Posterior cingulate gyrus (tissue), 11 donors: ENCODE measurements at regions not wholly inside any gene's neighbourhood (a gene's known extent, or its start where the extent isn't known, plus 50 kb on each side); places are given as distances from the start of the nearest gene placed in this dataset.
"Not testable (repeated sequence)": the region's sequence is repeated elsewhere in the genome, so short reads cannot be mapped to it uniquely, and the experiment has no call there.

ENCODE experiments used
- DNase-seq, 10 donors: peaks; one replicate each; pipeline versions ENCODE4 v3.0.0 to v3.0.0-alpha.2; 2020 to 2021; ENCODE audit warnings: mixed read lengths in 3 of 10
- intact Hi-C: fragments of 100-400 bp; cut with DNase I; formaldehyde crosslinking; loops from one replicate; pipeline ENCODE4 v1.15.1; 2023

DNA sequence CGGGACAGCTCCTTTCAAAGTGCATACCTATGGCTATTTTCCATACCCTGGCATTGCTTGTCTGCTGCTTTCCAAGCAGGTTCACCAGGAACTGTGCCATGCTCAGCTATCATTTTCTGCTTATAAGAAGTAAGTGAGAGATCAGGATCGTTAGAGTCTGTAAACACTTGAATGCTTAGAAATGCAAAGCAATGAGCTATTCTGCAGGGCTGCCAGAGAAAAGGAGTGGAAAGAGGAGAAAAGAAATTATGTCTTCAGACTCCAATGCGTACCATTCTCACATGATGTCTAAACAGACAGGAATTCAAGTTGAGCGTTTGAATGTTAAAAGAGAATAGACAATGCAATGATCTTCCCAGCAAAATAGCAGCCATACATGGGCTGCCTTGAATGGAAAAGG, 245.5 kb upstream of the SLC7A11 start:
- DNase-seq = no peak
- intact Hi-C loops = no loop called here

DNA sequence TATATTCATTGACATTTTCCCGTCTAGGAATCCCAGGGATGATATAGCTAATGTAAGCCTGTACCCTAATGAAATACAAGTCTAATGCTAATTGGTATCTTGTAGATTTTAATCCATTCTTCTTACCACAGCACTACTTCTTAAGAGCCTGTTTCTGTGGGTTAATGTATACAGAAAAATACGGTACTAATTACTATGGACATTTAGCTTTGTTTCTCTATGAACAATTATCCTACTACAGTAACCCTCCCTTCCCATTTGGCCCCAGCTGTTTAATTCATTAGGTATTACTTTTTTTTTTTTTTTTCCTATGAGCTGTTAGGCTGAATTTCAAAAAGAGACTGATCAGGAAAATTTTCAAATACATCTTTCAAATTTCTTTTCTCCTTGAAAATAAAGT, 245.1 kb upstream of the SLC7A11 start:
- DNase-seq = no peak
- intact Hi-C loops = no loop called here

DNA sequence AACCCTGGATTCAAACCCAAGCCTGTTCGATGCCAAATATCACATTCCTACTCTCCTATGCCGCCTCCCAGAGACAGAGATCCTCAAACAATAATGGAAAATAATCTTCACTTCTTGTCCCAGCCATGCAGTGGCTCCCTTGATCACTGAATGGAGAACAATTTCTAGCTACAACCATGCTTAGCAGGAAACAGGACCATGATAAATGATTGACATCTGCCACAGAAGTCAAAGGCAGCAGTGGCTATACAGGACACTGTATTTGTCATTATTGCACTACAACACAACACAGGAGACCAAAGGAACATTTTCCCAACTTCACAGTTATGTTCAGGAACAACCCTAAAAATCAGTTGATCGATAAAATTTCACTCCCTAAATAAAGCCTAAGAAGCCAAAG, 243.3 kb upstream of the SLC7A11 start:
- intact Hi-C loops = no loop called here
- no peak for DNase-seq

DNA sequence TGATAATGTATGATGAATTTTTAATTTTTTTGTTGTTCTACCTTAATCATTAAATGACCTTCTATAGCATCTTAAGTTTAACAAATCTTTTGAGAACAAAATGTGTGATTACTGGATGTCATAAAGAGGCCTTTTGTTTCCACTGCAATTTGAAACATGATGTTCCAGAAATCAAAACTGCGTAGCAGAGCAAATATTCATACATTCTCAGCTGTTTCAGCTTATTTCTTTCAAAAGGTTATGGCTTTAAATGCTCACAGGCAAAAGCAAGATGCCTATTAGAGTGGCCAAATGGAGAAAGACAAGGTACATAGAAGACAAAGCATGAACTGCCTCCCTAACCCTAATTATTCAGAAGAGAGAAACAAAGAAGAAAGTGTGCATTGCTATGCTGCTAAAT, 233.0 kb upstream of the SLC7A11 start:
- no peak for DNase-seq
- intact Hi-C loops = no loop called here

DNA sequence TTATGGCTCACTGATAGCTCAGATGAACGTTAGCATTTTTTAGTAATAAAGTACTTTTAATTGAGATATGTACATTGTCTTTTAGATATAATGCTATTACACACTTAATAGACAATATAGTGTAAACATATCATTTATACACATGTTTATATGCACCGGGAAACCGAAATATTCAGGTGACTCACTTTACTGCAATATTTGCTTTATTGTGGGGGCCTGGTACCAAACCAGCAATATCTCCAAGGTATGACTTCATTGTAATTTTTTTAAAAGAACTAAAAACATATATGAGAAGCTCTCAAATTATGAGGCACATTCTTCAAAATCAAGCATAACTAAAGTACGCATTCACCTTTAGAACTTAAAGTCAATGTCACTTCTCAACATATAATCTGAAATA, 231.2 kb upstream of the SLC7A11 start:
- no peak for DNase-seq
- intact Hi-C loops = no loop called here

DNA sequence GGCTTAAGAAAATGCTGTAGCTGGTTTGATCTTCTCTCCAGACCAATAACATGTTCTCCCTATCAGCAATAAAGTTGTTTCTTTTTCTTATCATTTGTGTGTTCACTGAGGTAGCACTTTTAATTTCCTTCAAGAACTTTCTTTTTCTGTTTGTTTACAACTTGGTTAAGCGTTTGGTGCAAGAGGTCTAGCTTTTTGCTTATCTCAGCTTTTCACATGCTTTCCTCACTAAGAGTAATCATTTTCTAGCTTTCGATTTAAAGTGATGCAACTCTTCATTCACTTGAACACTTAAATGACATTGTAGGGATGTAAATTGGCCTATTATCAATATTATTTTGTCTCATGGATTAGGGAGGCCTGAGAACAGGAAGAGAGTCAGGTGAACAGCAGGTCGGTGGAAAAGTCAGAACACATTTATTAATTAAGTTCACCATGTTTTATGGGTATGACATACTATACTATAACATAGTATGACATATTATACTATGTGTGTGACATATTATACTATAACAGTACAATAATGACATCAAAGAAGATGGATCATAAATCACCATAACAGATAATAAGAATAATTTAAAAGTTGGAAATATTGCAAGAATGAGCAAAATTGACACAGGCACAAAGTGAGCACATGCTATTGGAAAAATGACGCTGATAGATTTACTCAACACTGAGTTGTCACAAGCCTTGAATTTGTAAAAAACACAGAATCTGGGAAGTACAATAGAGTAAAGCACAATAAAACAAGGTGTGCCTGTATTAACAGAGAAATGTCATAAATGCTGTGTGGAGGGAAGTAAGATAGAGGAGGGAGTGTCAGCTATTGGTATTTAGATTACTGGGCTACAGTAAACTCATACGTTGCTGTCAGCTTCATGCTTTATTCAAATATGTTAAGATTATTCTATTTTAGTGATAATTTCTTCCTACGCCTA, 218.6 kb upstream of the SLC7A11 start:
- intact Hi-C loops = no loop called here
- DNase-seq = no peak

DNA sequence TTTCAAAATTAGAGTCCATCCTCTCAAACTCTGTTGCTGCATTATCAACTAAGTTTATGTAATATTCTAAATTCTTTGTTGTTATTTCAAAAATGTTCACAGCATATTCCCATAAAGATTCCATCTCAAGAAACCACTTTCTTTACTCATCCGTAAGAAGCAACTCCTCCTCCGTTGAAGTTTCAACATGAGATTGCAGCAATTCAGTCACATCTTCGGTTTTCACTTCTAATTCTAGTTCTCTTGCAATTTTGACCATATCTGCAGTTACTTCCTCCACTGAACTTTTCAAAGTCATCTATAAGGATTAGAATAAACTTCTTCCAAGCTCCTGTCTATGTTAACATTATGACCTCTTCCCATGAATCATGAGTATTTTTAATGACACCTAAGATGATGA, 216.6 kb upstream of the SLC7A11 start:
- DNase-seq = no peak
- intact Hi-C loops = no loop called here

DNA sequence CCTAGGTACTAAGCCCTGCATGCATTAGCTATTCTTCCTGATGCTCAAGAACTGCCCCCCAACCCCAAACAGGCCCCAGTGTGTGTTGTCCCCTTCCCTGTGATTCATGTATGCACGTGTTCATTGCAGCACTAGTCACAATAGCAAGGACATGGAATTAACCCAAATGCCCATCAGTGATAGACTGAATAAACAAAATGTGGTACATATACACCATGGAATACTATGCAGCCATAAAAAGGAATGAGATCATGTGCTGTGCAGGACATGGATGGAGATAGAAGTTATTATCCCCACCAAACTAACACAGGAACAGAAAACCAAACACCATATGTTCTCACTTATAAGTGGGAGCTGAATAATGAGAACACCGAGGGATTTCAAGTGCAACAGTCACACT, 214.2 kb upstream of the SLC7A11 start:
- intact Hi-C loops, DNase-seq: not testable (repeated sequence)

DNA sequence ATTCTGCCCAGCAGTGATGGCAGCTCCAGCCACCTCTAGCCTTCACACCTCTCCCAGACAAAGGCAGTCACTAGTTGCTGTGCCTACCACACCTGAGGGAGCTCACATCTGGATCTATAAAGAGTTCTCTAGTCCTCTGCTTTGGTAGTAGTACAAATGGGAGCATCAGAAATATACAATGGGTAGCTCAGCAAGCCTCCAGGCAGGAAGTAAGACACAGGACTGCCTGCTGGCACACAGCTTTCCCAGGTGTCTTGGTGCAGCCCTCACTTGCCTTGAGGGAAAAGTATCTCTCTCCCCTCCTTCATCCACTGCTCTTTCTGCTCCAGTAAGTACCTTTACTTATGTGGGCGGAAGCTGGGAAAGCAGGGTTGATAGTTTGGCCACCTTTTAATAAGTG, 212.9 kb upstream of the SLC7A11 start:
- no peak for DNase-seq
- intact Hi-C loops = no loop called here

DNA sequence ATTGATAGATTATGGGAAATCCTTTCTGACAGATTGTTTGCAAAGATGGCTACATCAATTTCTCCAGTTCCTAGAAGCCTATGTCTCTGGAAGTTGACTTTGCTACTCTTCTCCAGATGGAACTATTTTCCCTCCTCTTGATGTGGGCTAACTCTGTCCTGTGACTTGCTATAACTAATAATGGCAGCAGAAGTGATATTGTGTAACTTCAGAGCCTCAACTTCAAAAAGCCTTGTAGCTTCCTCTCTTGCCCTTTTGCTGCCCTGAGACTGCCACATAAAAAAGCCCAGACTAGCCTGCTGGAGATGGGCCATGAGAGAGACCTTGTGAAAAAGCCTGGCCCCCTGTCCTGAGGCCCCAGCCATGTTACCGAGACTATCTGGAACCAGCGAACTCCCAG, 210.7 kb upstream of the SLC7A11 start:
- intact Hi-C loops = no loop called here

DNA sequence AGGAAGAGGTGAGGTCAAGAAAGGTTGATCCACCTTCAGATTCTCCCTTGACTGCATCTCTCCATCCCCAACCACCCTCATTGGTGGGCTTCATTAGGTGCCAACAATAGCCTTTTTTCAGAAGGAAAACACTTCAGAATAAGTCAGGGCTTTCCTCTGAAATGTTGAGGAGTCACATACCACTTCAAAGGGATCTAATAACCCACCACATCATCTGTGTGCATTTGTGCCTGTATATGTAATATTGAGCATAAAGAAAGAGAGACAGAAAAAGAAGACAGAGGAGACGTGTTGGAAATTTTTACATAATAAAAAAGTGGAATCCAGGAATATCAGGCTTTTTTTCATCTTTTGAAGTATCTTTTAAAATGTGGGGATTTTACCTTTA, 209.1 kb upstream of the SLC7A11 start:
- DNase-seq = no peak
- intact Hi-C loops = no loop called here

More for the DNA sequence above, 210.7 kb upstream of the SLC7A11 start:
- no peak for DNase-seq

DNA sequence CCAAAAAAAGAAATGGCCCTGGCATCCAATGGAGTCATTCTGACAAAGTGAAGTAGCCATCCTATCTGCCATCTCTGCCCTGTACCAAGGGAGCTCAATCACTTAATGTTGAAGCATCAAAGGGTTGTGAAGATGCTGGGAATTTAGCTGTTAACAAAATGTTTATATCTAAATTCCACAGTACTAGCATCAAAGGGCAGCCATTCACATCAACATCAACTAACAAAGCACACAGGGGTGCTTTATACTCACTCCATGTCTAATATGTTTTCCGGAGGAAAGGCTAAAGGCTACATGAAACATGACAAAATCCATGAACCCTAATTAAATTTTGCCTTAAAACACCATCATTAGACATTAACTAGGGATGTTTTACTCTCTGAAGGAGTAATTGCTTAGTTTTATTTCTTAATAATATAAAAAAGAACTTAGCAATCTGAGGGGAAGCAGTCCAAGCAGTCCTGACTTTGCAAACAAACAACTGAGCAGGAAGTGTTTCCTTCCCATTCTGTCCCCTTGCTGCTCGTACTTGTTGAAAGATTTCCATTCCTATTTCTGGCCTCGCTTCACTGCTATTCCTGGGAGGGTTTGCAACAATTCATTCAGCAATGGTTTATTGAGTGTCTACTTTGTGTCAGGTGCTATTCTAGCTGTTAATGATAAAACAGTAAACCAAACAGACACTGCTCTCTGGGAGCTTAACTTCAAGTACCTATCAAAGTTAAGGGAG, 208.6 kb upstream of the SLC7A11 start:
- intact Hi-C loops = no loop called here
- DNase-seq = no peak

DNA sequence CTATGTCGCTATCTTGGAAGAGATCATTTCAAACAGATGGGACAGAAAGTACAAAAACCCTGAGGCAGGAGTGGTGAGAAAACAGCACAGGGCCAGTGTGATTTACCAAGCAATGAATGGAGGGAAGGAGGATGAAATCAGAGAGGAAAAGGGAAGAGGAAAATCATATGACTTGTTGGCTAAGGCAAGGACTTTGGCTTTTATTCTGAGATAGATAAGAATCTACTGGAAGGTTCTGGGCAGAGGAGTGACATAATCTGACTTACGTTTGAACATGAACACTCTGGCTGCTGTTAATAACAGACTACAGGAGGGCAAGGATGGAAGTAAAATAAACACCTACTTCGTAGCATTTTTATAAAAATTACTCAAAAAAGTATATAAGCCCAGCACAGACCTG, 207.8 kb upstream of the SLC7A11 start:
- intact Hi-C loops = no loop called here

DNA sequence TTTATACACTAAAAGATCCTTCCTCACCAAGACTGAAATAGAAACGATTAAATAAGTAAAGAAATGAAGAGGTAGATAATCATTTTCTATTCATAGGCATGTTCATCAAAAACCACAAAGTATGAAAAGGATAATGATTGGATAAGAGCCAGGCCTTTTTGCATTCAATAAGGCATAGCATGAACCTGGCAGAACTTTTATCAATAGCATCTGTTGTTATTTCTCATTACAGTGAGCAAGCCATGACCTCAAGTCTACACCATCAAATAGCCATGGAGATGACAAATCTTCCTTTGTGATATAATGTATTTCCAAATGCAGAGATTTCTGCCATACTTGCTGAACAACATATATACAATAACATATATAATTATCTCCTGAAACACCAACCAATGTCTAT, 206.0 kb upstream of the SLC7A11 start:
- DNase-seq = no peak
- intact Hi-C loops = no loop called here

More for the DNA sequence above, 207.8 kb upstream of the SLC7A11 start:
- no peak for DNase-seq

DNA sequence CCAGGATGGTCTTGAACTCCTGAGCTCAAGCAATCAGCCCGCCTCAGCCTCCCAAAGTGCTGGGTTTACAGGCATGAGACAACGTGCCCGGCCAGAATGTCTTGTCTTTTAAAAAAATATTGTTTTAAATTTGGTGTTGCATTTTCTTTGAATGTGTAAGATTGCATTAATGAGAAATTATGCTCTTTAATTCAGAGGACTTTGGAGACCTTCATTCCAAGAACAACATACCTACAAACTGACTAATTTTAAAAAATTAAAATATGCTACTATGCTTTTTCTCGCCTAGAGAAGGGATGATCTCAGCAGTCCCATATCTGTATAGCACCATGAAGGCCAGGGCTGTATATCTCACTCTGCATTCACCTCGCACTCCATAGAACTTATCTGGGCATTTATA, 204.3 kb upstream of the SLC7A11 start:
- no peak for DNase-seq
- intact Hi-C loops = no loop called here

DNA sequence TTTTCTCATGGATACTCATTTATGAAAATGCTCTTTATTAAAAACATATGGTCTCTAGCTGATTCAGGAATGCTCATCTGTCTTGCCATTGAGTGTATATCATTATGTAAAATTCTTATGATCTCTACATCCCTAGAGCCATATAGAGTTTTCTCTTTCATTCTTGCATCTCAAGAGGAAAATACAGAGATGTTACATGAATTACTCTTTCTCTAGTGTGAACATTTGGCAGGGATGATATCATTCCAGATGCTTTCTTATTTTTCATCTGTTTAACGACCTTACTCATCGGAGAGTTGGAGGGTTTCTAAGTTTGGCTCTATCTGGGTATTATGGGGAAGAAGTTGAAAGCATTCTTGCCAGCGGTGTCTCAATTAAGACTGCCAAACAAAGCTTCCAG, 202.9 kb upstream of the SLC7A11 start:
- DNase-seq = no peak
- intact Hi-C loops = no loop called here

DNA sequence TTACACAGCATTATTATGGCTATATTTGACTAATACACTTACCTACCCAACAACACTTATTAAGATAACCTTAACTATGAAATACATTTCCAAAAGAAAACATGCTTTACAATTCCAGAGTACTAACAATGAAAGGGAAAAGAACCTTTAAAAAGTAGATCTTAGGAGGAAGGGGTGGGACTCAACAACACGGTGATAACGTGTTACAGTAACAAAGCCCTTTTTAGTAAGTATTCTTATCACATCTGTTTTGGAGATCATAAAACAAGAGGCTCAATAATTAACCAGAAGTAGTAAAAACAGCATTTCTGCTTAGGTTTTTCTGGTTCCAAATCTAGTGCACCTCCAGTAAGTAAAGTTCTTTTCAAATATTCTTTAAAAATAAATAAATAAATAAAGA, 202.1 kb upstream of the SLC7A11 start:
- no peak for DNase-seq
- intact Hi-C loops = no loop called here

DNA sequence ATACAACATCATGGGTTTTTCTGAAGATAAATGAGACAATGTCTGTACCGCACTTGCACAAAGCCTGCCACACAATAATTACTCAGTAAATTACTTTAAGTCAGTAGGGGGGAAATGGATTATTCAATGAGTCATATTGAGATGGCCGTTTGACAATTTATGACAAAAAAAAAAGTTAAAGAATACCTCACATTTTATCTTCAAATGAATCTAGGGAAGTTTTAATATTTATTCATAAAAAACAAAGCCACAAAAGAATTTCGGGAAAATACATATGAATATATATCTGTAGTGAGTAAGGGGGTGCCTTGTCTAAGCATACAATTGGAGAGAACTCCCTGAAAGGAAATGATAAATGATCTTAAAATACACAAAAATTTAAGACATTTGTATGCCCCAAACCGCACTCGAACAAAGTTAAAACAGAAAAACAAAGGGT, 197.0 kb upstream of the SLC7A11 start:
- intact Hi-C loops = no loop called here
- no peak for DNase-seq

DNA sequence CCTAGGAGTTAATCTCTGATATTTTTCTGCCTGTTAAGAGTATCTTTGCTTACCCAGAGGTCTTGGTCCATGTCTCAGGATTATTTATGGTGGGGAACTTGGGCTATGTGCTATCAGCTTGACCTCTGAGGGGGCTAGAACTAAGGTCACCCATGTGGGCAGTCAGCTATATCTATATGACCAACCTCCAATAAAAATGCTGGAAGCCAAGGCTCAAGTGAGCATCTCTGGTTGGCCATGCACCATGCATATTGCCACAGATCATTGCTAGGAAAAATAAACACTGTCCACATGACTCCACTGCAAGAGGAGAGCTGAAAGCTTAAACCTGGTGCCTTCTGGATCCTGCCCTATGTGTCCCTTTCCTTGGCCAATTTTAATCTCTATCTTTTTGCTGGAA, 196.5 kb upstream of the SLC7A11 start:
- DNase-seq = no peak
- intact Hi-C loops = no loop called here

DNA sequence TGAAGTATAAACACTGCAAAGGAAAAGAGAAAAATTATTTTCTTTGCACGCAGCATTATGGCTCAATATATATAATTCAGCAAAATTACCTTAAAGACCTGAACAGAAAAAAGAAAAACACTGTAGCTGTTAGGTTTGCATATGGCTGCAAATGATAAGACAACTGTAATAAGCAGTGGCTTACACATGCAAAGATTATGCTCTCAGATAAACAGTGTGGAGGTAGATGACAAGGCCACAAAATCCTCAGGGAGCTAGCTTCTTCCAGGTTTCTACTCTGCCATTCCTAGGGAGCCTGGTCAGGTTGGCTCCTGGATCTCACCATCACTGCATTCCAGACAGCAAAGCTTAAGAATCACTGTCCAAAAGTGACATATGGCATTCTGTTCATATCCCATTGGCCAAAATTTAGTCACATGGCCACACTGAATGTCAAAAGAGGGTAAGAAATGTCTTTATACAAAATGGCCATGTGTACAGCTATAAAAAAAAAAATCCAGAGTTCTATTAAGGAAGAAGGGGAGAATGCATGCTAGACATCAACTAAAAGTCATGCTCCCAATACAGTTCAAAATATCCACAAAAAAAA, 195.2 kb upstream of the SLC7A11 start:
- no peak for DNase-seq
- intact Hi-C loops = no loop called here

DNA sequence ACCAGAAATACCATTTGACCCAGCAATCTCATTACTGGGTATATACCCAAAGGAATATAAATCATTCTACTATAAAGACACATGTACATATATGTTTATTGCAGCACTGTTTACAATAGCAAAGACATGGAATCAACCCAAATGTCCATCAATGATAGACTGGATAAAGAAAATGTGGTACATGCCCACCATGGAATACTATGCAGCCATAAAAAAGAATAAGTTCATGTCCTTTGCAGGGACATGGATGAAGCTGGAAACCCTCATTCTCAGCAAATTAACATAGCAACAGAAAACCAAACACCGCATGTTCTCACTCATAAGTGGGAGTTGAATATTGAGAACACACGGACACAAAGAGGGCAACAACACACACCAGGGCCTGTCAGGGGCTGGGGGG, 193.6 kb upstream of the SLC7A11 start:
- DNase-seq, intact Hi-C loops: not testable (repeated sequence)

DNA sequence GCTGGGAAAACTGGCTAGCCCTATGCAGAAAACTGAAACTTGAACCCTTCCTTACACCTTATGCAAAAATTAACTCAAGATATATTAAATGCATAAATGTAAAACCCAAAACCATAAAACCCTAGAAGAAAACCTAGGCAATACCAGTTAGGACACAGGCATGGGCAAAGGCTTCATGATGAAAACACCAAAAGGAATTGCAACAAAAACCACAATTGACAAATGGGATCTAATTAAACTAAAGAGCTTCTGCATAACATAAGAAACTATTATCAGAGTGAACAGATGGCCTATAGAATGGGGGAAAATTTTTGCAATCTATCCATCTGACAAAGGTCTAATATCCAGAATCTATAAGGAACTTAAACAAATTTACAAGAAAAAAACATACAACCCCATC, 192.9 kb upstream of the SLC7A11 start:
- DNase-seq, intact Hi-C loops: not testable (repeated sequence)
